DOHH2 (cell line): ENCODE measurements at regions not wholly inside any gene's neighbourhood (a gene's known extent, or its start where the extent isn't known, plus 50 kb on each side); places are given as distances from the start of the nearest gene placed in this dataset.

ENCODE experiments used
- CTCF ChIP-seq: fragments of 200-600 bp; sonication (generic); IDR thresholded peaks from one replicate; pipeline ENCODE4 v1.5.1; 2014; ENCODE audit warnings: antibody characterized with exemption, mild to moderate bottlenecking, low read depth, low read length; ENCODE audit not compliant: poor library complexity, severe bottlenecking
- EZH2phosphoT487 ChIP-seq: fragments of 200-600 bp; sonication (generic); IDR thresholded peaks from 2 replicates; pipeline ENCODE4 v1.6.1; 2017; ENCODE audit warnings: borderline replicate concordance, mild to moderate bottlenecking, antibody characterized with exemption, low read length, moderate library complexity, mixed read lengths

DNA sequence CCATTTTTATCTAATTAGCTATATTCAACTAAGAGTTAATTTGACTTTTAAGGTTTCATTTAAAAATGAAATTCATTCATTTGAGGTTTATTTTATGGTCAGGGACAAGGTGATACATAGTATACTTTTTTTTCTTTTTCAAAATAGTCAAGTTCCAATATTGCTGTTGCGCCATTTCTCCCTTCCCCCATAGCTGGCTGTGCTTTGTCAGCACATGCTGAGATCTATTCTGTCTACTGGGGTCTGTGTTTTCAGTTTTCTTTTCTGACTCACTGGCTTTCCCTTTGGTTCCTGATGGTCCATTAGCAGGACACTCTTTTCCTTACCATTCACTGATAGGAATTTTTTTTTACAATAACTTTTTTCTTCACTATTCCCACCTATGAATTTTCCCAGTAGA is 336.4 kb upstream of the TMEM229A start:
- TF ChIP-seq CTCF: no peak
- no peak for TF ChIP-seq EZH2phosphoT487
